ENCODE measurements at regions not wholly inside any gene's neighbourhood (a gene's known extent, or its start where the extent isn't known, plus 50 kb on each side); places are given as distances from the start of the nearest gene placed in this dataset.

- TF ChIP-seq EZH2 (optimal IDR thresholded peaks at IDR 0.05; ENCODE audit: low read depth, low read length) (no peak), CTCF (IDR thresholded peaks at IDR 0.05; ENCODE audit: low read length) (no peak), EZH2phosphoT487 (IDR thresholded peaks at IDR 0.05; ENCODE audit: low read length) (no peak)
These were observed 213.2 kb downstream of the PMP22 start for GRCh38 chr17:15051933-15052332.
